ENCODE measurements at regions not wholly inside any gene's neighbourhood (a gene's known extent, or its start where the extent isn't known, plus 50 kb on each side); places are given as distances from the start of the nearest gene placed in this dataset.

- TF ChIP-seq JUND (IDR thresholded peaks at IDR 0.05; ENCODE audit: low read depth), result no peak
- in situ Hi-C loops (cut with HindIII; ENCODE audit: low pct_unique_long_range_greater_than_20kb, low sequenced_read_pairs), result no loop called here
- no peak for DNase-seq (ENCODE audit: low read depth in 1 of 2, low spot score in 1 of 2)
These were observed 294.8 kb downstream of the GADD45G start for GRCh38 chr9:89899573-89899972.

DNA sequence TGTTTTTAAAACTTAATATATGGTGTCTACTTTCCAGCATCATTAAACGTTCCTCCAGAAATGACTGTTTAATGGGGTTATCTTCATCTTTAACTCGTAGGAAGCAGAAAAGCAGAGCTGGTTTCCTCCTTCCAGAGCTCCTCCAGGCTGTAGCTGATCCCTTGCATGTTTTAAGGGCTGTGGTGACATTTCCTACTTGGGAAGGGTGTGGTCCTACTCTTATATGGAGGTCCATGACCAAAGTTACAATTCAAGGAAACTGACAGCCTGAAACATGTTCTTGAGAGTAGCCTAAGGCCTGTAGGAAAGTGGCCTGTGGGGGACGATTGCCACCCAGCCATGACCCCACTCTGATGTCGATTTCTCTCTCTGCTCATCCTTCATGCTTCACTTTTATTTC lies 297.1 kb downstream of the GADD45G start:
- no peak for TF ChIP-seq JUND (IDR thresholded peaks at IDR 0.05; ENCODE audit: low read depth)

DNA sequence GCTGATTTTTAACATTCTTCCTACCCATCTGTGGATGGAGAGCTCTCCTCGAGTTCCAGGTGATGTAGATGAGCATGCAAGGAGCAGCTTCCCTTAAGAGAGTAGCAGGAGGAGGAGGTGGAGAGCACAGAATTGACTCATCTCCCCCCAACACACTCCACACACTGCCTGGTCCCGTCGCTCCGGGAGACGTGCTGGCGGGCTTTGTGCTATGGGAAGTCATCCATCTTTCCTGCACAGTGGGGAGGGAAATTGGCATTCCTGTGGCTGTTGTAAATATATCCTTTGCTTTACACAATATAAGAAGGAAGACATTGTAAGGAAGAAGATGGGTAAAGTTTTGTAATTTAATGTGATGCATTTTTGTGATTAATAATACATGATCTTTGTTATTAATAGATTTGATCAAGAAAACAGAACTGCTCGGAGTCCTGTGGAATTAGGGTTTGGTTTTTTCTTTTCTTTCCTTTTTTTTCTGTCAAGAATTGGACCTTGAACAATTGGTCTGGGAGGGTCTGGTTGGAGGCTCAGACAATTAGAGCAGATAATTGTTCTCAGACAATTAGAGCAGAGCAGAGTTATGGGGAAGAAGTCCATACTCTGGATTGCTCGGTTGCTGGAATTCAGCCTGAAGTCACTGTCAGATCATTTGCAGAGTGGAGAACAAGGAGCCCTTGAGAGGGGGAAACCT lies 297.8 kb downstream of the GADD45G start:
- TF ChIP-seq JUND (IDR thresholded peaks at IDR 0.05; ENCODE audit: low read depth), result no peak
- no peak for DNase-seq (ENCODE audit: low read depth in 1 of 2, low spot score in 1 of 2)

More for the DNA sequence above, 297.1 kb downstream of the GADD45G start:
- in situ Hi-C loops (cut with HindIII; ENCODE audit: low pct_unique_long_range_greater_than_20kb, low sequenced_read_pairs), result no loop called here
- no peak for DNase-seq (ENCODE audit: low read depth in 1 of 2, low spot score in 1 of 2)

DNA sequence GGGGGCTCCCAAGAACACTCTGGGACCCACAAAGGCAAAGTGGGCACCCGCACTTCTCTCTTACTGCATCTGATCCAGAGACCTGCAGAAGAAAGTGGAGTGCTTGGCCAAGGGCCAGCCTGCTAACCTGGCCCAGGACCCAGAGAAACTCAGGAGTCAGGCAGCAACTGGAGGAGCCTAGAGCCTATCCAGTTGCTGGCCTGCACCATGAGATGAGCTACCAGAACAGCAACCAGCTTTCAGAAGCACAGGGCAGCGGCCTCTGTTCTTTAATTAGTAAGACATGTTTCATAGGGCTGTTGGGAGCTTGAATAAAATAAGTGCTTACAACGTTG lies 298.3 kb downstream of the GADD45G start:
- in situ Hi-C loops (cut with HindIII; ENCODE audit: low pct_unique_long_range_greater_than_20kb, low sequenced_read_pairs), result no loop called here
- no peak for TF ChIP-seq JUND (IDR thresholded peaks at IDR 0.05; ENCODE audit: low read depth)
- DNase-seq (ENCODE audit: low read depth in 1 of 2, low spot score in 1 of 2), result no peak

More for the DNA sequence above, 297.8 kb downstream of the GADD45G start:
- in situ Hi-C loops (cut with HindIII; ENCODE audit: low pct_unique_long_range_greater_than_20kb, low sequenced_read_pairs), result no loop called here

DNA sequence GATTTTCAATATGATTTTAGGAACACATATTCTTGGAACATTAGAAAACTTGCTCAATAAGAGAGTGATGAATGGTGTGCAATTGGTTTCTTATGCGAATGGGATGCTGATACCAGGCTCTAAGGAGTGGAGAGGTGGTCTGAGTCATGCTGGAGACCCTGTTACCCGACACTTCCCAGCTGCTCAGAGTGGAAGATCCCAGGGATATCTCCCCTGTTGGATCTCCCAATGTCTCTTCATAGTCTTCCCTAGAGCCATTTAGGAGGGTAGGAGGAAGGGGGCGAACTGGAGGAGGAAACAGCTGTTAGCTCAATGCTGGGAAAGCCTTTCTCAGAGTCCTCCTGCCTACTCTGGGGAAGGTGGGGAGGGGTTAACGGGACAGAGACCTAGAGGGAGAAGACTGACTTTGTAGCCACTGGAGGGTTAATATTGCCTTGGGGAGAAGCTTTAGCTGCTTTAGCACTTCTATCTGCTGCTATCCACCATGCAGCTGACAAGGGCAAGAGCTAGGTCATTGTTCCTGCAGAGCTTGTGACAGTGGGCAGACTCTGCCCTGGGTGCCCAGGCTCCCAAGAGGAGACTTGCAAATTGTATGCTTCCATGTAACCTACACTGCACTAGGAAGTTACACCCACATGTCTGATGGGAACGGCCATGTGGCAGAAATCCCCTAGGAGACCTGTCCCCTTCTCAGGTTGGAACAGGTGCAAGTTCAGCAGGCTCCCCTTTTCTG lies 301.0 kb downstream of the GADD45G start:
- no peak for TF ChIP-seq JUND (IDR thresholded peaks at IDR 0.05; ENCODE audit: low read depth)
- no peak for DNase-seq (ENCODE audit: low read depth in 1 of 2, low spot score in 1 of 2)
- in situ Hi-C loops (cut with HindIII; ENCODE audit: low pct_unique_long_range_greater_than_20kb, low sequenced_read_pairs), result no loop called here

GRCh38 chr9:89911721-89912604 lies 307.2 kb downstream of the GADD45G start:
- no peak for DNase-seq (ENCODE audit: low read depth in 1 of 2, low spot score in 1 of 2)
- TF ChIP-seq JUND (IDR thresholded peaks at IDR 0.05; ENCODE audit: low read depth), result no peak
- in situ Hi-C loops (cut with HindIII; ENCODE audit: low pct_unique_long_range_greater_than_20kb, low sequenced_read_pairs), result no loop called here

- no peak for TF ChIP-seq JUND (IDR thresholded peaks at IDR 0.05; ENCODE audit: low read depth)
- no peak for DNase-seq (ENCODE audit: low read depth in 1 of 2, low spot score in 1 of 2)
- in situ Hi-C loops (cut with HindIII; ENCODE audit: low pct_unique_long_range_greater_than_20kb, low sequenced_read_pairs), result no loop called here
These were observed 307.8 kb downstream of the GADD45G start for GRCh38 chr9:89912605-89912953.

- TF ChIP-seq JUND (IDR thresholded peaks at IDR 0.05; ENCODE audit: low read depth), result no peak
- in situ Hi-C loops (cut with HindIII; ENCODE audit: low pct_unique_long_range_greater_than_20kb, low sequenced_read_pairs), result no loop called here
- no peak for DNase-seq (ENCODE audit: low read depth in 1 of 2, low spot score in 1 of 2)
These were observed 310.4 kb downstream of the GADD45G start for GRCh38 chr9:89915187-89915586.

DNA sequence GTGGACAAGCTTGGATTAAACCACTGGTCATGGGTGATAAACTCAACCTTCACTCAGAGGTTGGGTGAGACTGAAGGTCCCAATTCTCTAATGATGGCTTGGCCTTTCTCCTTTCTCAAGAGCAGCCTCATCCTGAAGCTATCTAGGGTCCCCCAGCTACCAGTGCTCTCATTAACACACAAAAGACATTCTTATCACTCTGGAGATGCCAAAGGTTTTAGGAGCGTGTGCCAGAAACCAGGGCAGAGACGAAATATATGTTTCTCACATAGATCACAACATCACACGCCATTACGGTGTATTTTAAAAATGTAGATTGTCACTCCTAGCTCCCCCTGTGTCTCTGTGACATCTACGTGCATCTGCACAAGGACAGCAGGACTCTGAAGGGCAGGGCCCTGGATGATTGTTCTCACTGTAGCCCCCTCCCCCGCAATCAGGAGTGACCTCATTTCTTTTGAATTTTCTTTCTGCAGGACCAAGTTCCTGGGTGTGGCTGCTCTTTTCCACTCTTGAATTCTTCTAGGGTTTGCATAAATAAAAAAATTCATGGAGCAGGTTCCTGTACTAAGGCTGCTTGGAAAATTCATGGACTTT lies 311.3 kb downstream of the GADD45G start:
- TF ChIP-seq JUND (IDR thresholded peaks at IDR 0.05; ENCODE audit: low read depth), result no peak
- no peak for DNase-seq (ENCODE audit: low read depth in 1 of 2, low spot score in 1 of 2)
- in situ Hi-C loops (cut with HindIII; ENCODE audit: low pct_unique_long_range_greater_than_20kb, low sequenced_read_pairs), result no loop called here

DNA sequence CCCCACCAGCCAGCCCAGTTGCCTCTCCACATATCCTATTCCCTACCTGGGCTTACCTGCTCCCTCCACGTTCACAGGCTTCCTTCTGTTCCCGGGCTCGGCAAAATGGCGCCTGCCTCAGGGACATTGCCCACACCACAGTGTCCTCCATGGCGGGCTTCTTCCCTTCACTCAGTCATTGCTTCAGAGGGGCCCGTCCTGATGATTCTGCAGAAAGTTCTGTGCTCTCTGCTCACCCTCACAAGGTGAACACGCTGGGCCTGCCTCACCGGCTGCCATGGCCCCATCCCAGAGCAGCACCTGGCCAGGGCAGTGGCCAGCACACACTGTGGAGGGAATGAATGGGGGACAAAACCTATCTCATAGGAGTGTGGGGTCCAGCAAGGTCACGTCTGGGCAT lies 313.0 kb downstream of the GADD45G start:
- in situ Hi-C loops (cut with HindIII; ENCODE audit: low pct_unique_long_range_greater_than_20kb, low sequenced_read_pairs), result no loop called here
- TF ChIP-seq JUND (IDR thresholded peaks at IDR 0.05; ENCODE audit: low read depth), result no peak
- DNase-seq (ENCODE audit: low read depth in 1 of 2, low spot score in 1 of 2), result no peak

- peak; percentile 45 to 81 for DNase-seq (ENCODE audit: low read depth in 1 of 2, low spot score in 1 of 2)
- in situ Hi-C loops (cut with HindIII; ENCODE audit: low pct_unique_long_range_greater_than_20kb, low sequenced_read_pairs), result no loop called here
- no peak for TF ChIP-seq JUND (IDR thresholded peaks at IDR 0.05; ENCODE audit: low read depth)
These were observed 314.4 kb downstream of the GADD45G start for GRCh38 chr9:89919171-89919681.

GRCh38 chr9:89920131-89920530 lies 315.3 kb downstream of the GADD45G start:
- TF ChIP-seq JUND (IDR thresholded peaks at IDR 0.05; ENCODE audit: low read depth), result no peak
- DNase-seq (ENCODE audit: low read depth in 1 of 2, low spot score in 1 of 2), result no peak
- in situ Hi-C loops (cut with HindIII; ENCODE audit: low pct_unique_long_range_greater_than_20kb, low sequenced_read_pairs), result no loop called here
